HUES6 (cell line): ENCODE measurements at regions not wholly inside any gene's neighbourhood (a gene's known extent, or its start where the extent isn't known, plus 50 kb on each side); places are given as distances from the start of the nearest gene placed in this dataset.

Experiments
- H3K27ac ChIP-seq: 2 replicates; pipeline ENCODE4 v1.7.0; 2013; ENCODE audit warnings: low read depth, mild to moderate bottlenecking, low read length, inconsistent platforms
- H3K27me3 ChIP-seq: 2 replicates; pipeline ENCODE4 v1.6.1; 2013; ENCODE audit warnings: low read length; ENCODE audit not compliant: control insufficient read depth, insufficient read depth
- H3K36me3 ChIP-seq: 2 replicates; pipeline ENCODE4 v1.6.1; 2013; ENCODE audit warnings: low read length; ENCODE audit not compliant: control insufficient read depth, insufficient read depth
- H3K4me1 ChIP-seq: 2 replicates; pipeline ENCODE4 v1.6.1; 2013; ENCODE audit warnings: low read length; ENCODE audit not compliant: control insufficient read depth, insufficient read depth
- H3K4me3 ChIP-seq: 2 replicates; pipeline ENCODE4 v1.5.1; 2013; ENCODE audit warnings: low read depth, low read length
- H3K9ac ChIP-seq: one replicate; pipeline ENCODE4 v1.6.1; 2013; ENCODE audit warnings: mild to moderate bottlenecking, low read length
- H3K9me3 ChIP-seq: 2 replicates; pipeline ENCODE4 v1.6.1; 2013; ENCODE audit warnings: low read depth, low read length; ENCODE audit not compliant: control insufficient read depth, insufficient read depth

DNA sequence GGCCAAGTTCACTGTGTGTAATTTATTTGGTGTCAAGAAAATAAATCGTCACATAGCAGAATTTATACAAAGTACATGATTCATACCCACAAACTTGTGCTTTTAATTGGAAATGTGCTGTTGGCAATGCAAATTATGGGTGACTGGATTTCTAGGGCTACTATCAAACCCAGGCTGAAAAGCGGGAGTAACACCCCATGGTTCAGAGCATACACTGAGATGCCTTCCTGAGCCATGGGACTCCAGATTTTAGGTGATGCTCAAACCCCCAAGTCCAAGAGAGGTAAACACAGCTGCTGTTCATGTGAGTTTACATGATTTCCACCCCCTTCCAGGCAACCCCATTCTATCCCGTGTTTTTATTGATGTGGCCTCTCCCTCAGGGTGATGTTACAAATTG, 565.9 kb upstream of the ID2 start:
- Histone ChIP-seq H3K9ac (no peak overlapping the region), H3K9me3 (no peaks in the 10 kb centered on the region), H3K36me3 (no peaks in the 10 kb centered on the region), H3K4me3 (no peak overlapping the region), H3K27me3 (no peaks in the 10 kb centered on the region), H3K27ac (no peak overlapping the region), H3K4me1 (0 out of 2 replicates have a peak, but pooled peaks cover 4% of the 10 kb centered on the region)

DNA sequence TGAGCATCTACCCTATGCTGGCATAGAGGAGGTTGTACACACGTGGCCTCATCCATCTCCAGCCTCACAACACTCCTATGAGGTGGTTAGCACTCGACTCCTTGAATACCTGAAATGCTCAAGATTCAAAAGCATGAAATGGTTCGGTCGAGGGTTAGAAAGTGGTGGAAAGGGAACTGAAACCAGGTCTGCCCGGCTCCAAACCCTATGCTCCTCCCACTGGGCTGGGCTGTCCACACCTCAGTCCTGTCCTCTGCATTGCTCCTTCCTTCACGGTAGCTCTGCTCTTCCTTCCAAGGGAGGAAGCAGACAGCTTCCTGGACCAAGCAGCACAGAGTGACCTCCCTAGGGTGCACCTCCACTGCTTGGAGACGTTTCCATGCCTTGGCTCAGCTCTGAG, 565.2 kb upstream of the ID2 start:
- Histone ChIP-seq H3K4me1 (0 out of 2 replicates have a peak, but pooled peaks cover 4% of the 10 kb centered on the region), H3K27ac (no peak overlapping the region), H3K9ac (no peak overlapping the region), H3K4me3 (no peak overlapping the region), H3K9me3 (no peaks in the 10 kb centered on the region), H3K36me3 (no peaks in the 10 kb centered on the region), H3K27me3 (no peaks in the 10 kb centered on the region)

- Histone ChIP-seq H3K27ac (no peak overlapping the region), H3K27me3 (no peaks in the 10 kb centered on the region), H3K9ac (no peak overlapping the region), H3K36me3 (no peaks in the 10 kb centered on the region), H3K4me3 (no peak overlapping the region), H3K9me3 (no peaks in the 10 kb centered on the region), H3K4me1 (0 out of 2 replicates have a peak, but pooled peaks cover 4% of the 10 kb centered on the region)
Measured at GRCh38 chr2:8118940-8119781, 562.7 kb upstream of the ID2 start.

- H3K27ac ChIP-seq, result no peak overlapping the region
- 0 out of 2 replicates have a peak, but pooled peaks cover 4% of the 10 kb centered on the region for H3K4me1 ChIP-seq
- no peaks in the 10 kb centered on the region for H3K36me3 ChIP-seq
- no peak overlapping the region for H3K4me3 ChIP-seq
- no peak overlapping the region for H3K9ac ChIP-seq
- no peaks in the 10 kb centered on the region for H3K27me3 ChIP-seq
- H3K9me3 ChIP-seq, result no peaks in the 10 kb centered on the region
Measured at GRCh38 chr2:8119782-8120505, 561.9 kb upstream of the ID2 start.

- Histone ChIP-seq H3K4me3 (no peak overlapping the region), H3K9ac (no peak overlapping the region), H3K36me3 (no peaks in the 10 kb centered on the region), H3K27me3 (no peaks in the 10 kb centered on the region), H3K27ac (no peak overlapping the region), H3K4me1 (0 out of 2 replicates have a peak, but pooled peaks cover 4% of the 10 kb centered on the region), H3K9me3 (no peaks in the 10 kb centered on the region)
Measured at GRCh38 chr2:8120506-8120860, 561.4 kb upstream of the ID2 start.

DNA sequence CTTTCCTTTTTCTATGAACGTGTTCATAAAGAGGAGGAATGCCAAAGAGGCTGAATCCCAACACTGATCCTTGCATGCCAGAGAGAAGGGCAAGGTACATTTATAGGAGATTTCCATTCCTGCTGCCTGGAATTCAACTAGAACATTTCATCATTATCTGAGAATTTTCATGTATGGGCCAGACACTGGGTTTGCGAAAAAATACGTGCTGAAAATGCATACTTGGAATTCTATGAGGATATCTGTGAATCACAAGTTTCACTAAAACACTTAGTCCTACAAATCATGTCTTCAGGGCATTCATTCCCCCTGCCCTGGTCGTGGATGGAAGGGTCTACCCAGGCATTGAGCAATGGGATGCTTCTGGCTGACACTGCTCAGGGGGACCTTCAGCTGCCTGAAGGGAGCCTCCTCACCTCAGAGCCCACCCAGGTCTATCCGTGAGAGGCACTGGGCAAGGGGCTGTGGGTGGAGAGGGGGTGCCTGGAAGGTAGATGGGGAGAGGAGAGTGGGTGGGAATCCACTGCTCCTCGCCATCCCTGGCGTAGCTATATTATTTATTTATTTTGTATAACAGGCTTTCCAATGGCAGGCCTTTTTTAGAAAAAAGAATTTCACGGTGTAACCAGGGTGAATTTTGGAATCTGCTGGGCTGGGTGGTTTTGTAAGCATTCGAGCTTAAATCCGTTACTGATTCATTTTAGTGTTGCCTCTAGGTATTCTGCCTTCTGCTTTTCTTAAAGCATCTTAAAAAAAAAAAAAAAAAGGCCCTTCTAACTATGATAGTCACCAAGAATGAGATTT, 560.6 kb upstream of the ID2 start:
- H3K4me1 ChIP-seq, result 0 out of 2 replicates have a peak, but pooled peaks cover 4% of the 10 kb centered on the region
- H3K4me3 ChIP-seq, result no peak overlapping the region
- no peak overlapping the region for H3K9ac ChIP-seq

DNA sequence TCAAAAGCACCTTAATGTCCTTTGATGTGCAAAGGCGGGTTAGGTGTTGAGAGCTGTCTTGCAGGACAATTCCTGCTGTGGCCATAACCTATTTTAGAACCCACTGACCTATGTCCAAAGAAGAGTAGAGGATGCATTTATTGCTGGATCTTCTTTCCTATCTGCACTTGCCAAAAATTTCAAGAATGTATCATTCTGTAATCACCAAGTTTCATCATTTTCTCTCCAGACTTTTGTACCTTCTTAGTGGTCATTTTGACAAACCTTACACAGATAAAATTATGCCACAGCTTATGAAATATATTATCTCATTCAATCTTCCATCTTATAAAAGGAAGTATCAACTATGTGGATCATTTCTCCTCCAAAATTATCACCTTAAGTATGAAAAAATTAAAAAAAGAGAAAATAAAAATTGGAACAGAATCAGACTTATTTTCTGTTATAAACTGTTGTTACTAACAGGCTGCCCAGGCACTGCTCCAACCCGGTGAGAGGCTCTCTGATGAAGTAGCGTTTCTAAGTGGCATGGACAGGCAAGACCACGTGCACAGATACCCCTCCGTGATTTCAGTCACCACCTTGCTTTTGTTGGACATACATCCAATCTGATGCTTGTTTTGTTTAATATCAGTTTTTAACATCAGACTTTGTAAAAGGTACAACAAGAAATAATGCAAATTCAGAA, 559.9 kb upstream of the ID2 start:
- Histone ChIP-seq H3K9me3 (no peaks in the 10 kb centered on the region), H3K9ac (no peak overlapping the region), H3K27me3 (no peaks in the 10 kb centered on the region), H3K4me1 (0 out of 2 replicates have a peak, but pooled peaks cover 4% of the 10 kb centered on the region), H3K4me3 (no peak overlapping the region), H3K27ac (no peak overlapping the region), H3K36me3 (no peaks in the 10 kb centered on the region)

More for the DNA sequence above, 560.6 kb upstream of the ID2 start:
- Histone ChIP-seq H3K9me3 (no peaks in the 10 kb centered on the region), H3K27me3 (no peaks in the 10 kb centered on the region), H3K36me3 (no peaks in the 10 kb centered on the region), H3K27ac (no peak overlapping the region)

GRCh38 chr2:8122520-8122919, 559.3 kb upstream of the ID2 start:
- no peak overlapping the region for H3K9ac ChIP-seq

GRCh38 chr2:8123464-8123863, 558.4 kb upstream of the ID2 start:
- Histone ChIP-seq H3K4me3 (no peak overlapping the region), H3K4me1 (0 out of 2 replicates have a peak, but pooled peaks cover 4% of the 10 kb centered on the region)

More at GRCh38 chr2:8122520-8122919, 559.3 kb upstream of the ID2 start:
- Histone ChIP-seq H3K27me3 (no peaks in the 10 kb centered on the region), H3K9me3 (no peaks in the 10 kb centered on the region), H3K4me3 (no peak overlapping the region), H3K36me3 (no peaks in the 10 kb centered on the region), H3K27ac (no peak overlapping the region), H3K4me1 (0 out of 2 replicates have a peak, but pooled peaks cover 4% of the 10 kb centered on the region)

More at GRCh38 chr2:8123464-8123863, 558.4 kb upstream of the ID2 start:
- H3K9me3 ChIP-seq, result no peaks in the 10 kb centered on the region
- H3K27me3 ChIP-seq, result no peaks in the 10 kb centered on the region
- no peak overlapping the region for H3K9ac ChIP-seq
- H3K36me3 ChIP-seq, result no peaks in the 10 kb centered on the region
- no peak overlapping the region for H3K27ac ChIP-seq
